IPS DF 6.9 (cell line): ENCODE measurements at regions not wholly inside any gene's neighbourhood (a gene's known extent, or its start where the extent isn't known, plus 50 kb on each side); places are given as distances from the start of the nearest gene placed in this dataset.
"Not testable (repeated sequence)": the region's sequence is repeated elsewhere in the genome, so short reads cannot be mapped to it uniquely, and the experiment has no call there.

Experiments used
- DNase-seq: peaks from one replicate; pipeline ENCODE4 v3.0.0-alpha.2; 2013; ENCODE audit warnings: low read depth, low spot score
- H3K27ac ChIP-seq: one replicate; pipeline ENCODE4 v1.5.1; 2013; ENCODE audit warnings: low read length, control low read depth
- H3K27me3 ChIP-seq: 2 replicates; pipeline ENCODE4 v1.6.1; 2013; ENCODE audit warnings: mild to moderate bottlenecking, low read length; ENCODE audit not compliant: control insufficient read depth, insufficient read depth
- H3K36me3 ChIP-seq: 2 replicates; pipeline ENCODE4 v1.6.1; 2013; ENCODE audit warnings: low read length; ENCODE audit not compliant: control insufficient read depth, insufficient read depth
- H3K4me1 ChIP-seq: 2 replicates; pipeline ENCODE4 v1.6.1; 2013; ENCODE audit warnings: low read length; ENCODE audit not compliant: control insufficient read depth, insufficient read depth
- H3K4me3 ChIP-seq: 2 replicates; pipeline ENCODE4 v1.5.1; 2013; ENCODE audit warnings: mild to moderate bottlenecking, low read length
- H3K9me3 ChIP-seq: 2 replicates; pipeline ENCODE4 v1.6.1; 2013; ENCODE audit warnings: low read length, inconsistent platforms; ENCODE audit not compliant: control insufficient read depth, insufficient read depth
- WGBS: extraction: QIAGEN DNeasy Blood & Tissue Kit; methylation state at CpG from one replicate; pipeline ENCODE4 v1.1.7; 2013; ENCODE audit warnings: mixed read lengths, missing lambda C conversion rate; ENCODE audit not compliant: insufficient read length, insufficient coverage; 5-methylcytosine and 5-hydroxymethylcytosine counted together

GRCh38 chr3:124043023-124043422 is 51.1 kb upstream of the ROPN1 start:
- H3K4me1 ChIP-seq, result no peaks in the 10 kb centered on the region
- H3K36me3 ChIP-seq, result no peaks in the 10 kb centered on the region
- H3K27me3 ChIP-seq, result no peaks in the 10 kb centered on the region
- no peak overlapping the region for H3K27ac ChIP-seq
- WGBS, result no CpG with 5 or more reads among the region's 1 CpG
- no peak overlapping the region for H3K4me3 ChIP-seq
- no peaks in the 10 kb centered on the region for H3K9me3 ChIP-seq
- no peak for DNase-seq

DNA sequence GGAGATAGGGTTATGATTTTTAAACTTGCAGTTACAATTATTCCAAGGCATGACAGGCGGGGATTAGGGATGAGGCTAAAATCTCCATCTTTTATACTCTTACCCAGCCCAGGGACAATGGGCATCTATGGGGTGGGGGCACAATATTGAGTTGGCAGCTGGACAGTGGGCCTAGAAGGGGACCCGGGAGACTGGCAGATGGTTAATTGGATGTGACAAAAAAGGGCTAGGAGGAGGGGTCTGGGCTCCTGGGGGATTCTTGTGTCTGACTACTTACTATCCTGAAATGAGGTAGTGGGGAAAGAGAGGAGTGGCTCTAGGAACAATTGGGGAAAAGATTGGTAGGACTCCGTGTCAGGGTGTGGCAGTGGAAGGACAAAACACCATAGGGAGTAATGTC is 53.0 kb upstream of the ROPN1 start:
- no peak for DNase-seq
- no peaks in the 10 kb centered on the region for H3K9me3 ChIP-seq
- no CpG with 5 or more reads among the region's 3 CpGs for WGBS

GRCh38 chr3:124048967-124049798 is 57.3 kb upstream of the ROPN1 start:
- DNase-seq, result no peak
- no peaks in the 10 kb centered on the region for H3K4me1 ChIP-seq
- WGBS, result no CpG with 5 or more reads among the region's 6 CpGs
- no peak overlapping the region for H3K4me3 ChIP-seq
- no peak overlapping the region for H3K27ac ChIP-seq
- H3K36me3 ChIP-seq, result no peaks in the 10 kb centered on the region
- H3K9me3 ChIP-seq, result no peaks in the 10 kb centered on the region
- no peaks in the 10 kb centered on the region for H3K27me3 ChIP-seq

More for the DNA sequence above, 53.0 kb upstream of the ROPN1 start:
- Histone ChIP-seq H3K27ac (no peak overlapping the region), H3K27me3 (no peaks in the 10 kb centered on the region), H3K4me1 (no peaks in the 10 kb centered on the region), H3K4me3 (no peak overlapping the region), H3K36me3 (no peaks in the 10 kb centered on the region)

GRCh38 chr3:124051636-124052035 is 59.7 kb upstream of the ROPN1 start:
- H3K27me3 ChIP-seq, result no peaks in the 10 kb centered on the region
- no peaks in the 10 kb centered on the region for H3K36me3 ChIP-seq
- no CpG with 5 or more reads among the region's 6 CpGs for WGBS
- H3K4me3 ChIP-seq, result no peak overlapping the region
- no peak for DNase-seq
- no peaks in the 10 kb centered on the region for H3K4me1 ChIP-seq
- no peak overlapping the region for H3K27ac ChIP-seq
- no peaks in the 10 kb centered on the region for H3K9me3 ChIP-seq

DNA sequence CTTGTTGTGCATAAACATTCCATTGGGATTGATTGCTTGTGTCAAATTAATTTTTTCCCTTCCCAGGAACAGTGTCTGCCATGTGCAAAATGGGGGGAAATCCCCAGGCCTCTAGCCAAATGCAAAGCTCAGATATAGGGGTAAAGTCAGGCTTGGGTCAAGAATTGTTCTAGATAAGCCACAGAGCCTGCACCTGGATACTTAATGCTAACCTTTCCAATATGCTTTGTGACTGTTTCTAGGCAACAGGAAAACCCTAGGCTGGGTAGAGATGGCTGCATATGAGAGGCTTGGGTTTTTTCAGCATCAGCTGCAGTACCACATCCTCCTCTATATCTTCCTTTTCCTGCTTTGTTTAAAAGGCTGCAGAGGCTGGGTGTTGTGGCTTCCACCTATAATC is 61.9 kb upstream of the ROPN1 start:
- Histone ChIP-seq H3K9me3 (no peaks in the 10 kb centered on the region), H3K27ac (no peak overlapping the region)
- DNase-seq, result no peak

DNA sequence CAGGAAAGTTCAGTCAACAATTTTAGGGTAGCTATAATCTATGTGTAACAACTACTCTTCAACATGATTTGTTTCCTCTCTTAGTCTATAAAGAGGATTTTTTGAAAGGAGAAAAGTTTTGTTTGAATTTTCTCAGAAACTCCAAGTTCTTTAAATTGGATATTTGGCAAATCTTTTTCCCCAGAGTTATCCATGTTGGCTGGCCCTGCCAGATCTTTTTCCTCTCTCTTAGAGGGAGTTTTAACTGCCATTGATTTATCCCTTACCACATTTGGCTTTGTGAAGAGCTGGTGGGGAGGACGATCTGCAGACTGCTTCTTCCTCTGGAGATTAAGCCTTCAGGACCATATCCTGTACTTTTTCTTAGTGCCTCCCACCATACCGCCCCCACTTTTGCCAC is 64.9 kb upstream of the ROPN1 start:
- no peaks in the 10 kb centered on the region for H3K27me3 ChIP-seq
- no peaks in the 10 kb centered on the region for H3K9me3 ChIP-seq
- H3K36me3 ChIP-seq, result no peaks in the 10 kb centered on the region
- no peak for DNase-seq
- no peak overlapping the region for H3K4me3 ChIP-seq
- H3K27ac ChIP-seq, result no peak overlapping the region
- no peaks in the 10 kb centered on the region for H3K4me1 ChIP-seq
- WGBS, result no CpG with 5 or more reads among the region's 2 CpGs

More for the DNA sequence above, 61.9 kb upstream of the ROPN1 start:
- H3K4me3 ChIP-seq, result no peak overlapping the region
- H3K36me3 ChIP-seq, result no peaks in the 10 kb centered on the region
- H3K4me1 ChIP-seq, result no peaks in the 10 kb centered on the region
- no peaks in the 10 kb centered on the region for H3K27me3 ChIP-seq

- WGBS, result no CpG with 5 or more reads among the region's 6 CpGs
- Histone ChIP-seq H3K4me3 (no peak overlapping the region), H3K27me3 (no peaks in the 10 kb centered on the region), H3K4me1 (no peaks in the 10 kb centered on the region), H3K9me3 (no peaks in the 10 kb centered on the region), H3K36me3 (no peaks in the 10 kb centered on the region), H3K27ac (no peak overlapping the region)
- no peak for DNase-seq
These were observed 65.5 kb upstream of the ROPN1 start for GRCh38 chr3:124057420-124057819.

DNA sequence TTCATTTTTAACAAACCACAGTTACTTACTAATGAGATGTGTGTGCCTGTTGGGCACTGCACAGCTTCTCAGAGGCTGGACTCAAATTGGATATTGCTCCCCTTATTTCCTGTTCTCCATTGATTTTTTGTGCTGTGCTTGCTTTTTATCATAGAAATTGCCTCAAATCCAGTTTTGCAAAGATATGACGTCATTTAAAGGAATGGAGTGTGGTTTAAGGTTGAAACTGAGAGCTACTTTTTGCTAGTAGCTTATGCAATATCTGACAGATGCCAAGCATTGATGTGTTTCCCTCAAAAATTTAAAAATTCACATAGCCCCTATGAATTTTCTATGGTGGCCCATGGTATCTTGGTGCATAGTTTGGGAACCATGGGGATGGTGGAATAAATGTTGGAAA is 67.7 kb upstream of the ROPN1 start:
- Histone ChIP-seq H3K27ac (no peak overlapping the region), H3K9me3 (no peaks in the 10 kb centered on the region), H3K27me3 (no peaks in the 10 kb centered on the region), H3K4me1 (no peaks in the 10 kb centered on the region), H3K36me3 (no peaks in the 10 kb centered on the region), H3K4me3 (no peak overlapping the region)
- WGBS, result no CpG with 5 or more reads among the region's 1 CpG
- DNase-seq, result no peak

GRCh38 chr3:124063197-124063909 is 71.4 kb upstream of the ROPN1 start:
- no peak for DNase-seq
- Histone ChIP-seq H3K36me3 (no peaks in the 10 kb centered on the region), H3K9me3 (no peaks in the 10 kb centered on the region), H3K27ac (no peak overlapping the region), H3K4me1 (no peaks in the 10 kb centered on the region), H3K4me3 (no peak overlapping the region), H3K27me3 (no peaks in the 10 kb centered on the region)
- no CpG with 5 or more reads among the region's 9 CpGs for WGBS

- WGBS, result no CpG with 5 or more reads among the region's 1 CpG
- no peak overlapping the region for H3K4me3 ChIP-seq
- DNase-seq, result no peak
These were observed 72.1 kb upstream of the ROPN1 start for GRCh38 chr3:124064050-124064449.

DNA sequence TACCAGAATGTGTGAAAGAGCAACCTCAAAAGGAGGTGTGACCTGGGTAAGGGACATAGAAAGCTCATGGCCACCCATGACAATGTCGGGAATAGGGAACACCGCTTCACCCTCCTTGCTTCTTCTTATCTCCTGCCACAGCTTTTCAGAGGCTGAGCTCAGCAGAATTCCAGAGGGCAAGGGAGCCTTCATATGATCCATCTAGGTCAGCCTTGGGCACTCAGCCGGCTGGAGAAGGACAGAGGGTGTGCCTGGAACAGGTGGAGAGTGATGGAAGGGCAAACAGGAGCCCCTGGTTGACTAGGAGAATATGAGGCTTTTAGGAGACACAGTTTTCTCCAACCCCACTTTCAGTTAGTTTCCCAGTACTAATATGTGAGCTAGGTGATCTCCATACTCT is 74.6 kb upstream of the ROPN1 start:
- not testable (repeated sequence) for H3K4me3 ChIP-seq, H3K36me3 ChIP-seq, DNase-seq, H3K27me3 ChIP-seq, H3K9me3 ChIP-seq, H3K4me1 ChIP-seq, H3K27ac ChIP-seq
- no CpG with 5 or more reads among the region's 3 CpGs for WGBS

More at GRCh38 chr3:124064050-124064449, 72.1 kb upstream of the ROPN1 start:
- no peaks in the 10 kb centered on the region for H3K27me3 ChIP-seq
- no peaks in the 10 kb centered on the region for H3K36me3 ChIP-seq
- no peaks in the 10 kb centered on the region for H3K4me1 ChIP-seq
- no peak overlapping the region for H3K27ac ChIP-seq
- H3K9me3 ChIP-seq, result no peaks in the 10 kb centered on the region
